HS-27A (cell line): ENCODE measurements at regions not wholly inside any gene's neighbourhood (a gene's known extent, or its start where the extent isn't known, plus 50 kb on each side); places are given as distances from the start of the nearest gene placed in this dataset.
"Not testable (repeated sequence)": the region's sequence is repeated elsewhere in the genome, so short reads cannot be mapped to it uniquely, and the experiment has no call there.

ENCODE experiments used
- DNase-seq: peaks from one replicate; pipeline ENCODE4 v3.0.0-alpha.2; 2012; ENCODE audit warnings: low read depth, missing footprints

GRCh38 chr2:58720770-58721697, 479.9 kb upstream of the FANCL start:
- DNase-seq = no peak

GRCh38 chr2:58720033-58720769, 479.1 kb upstream of the FANCL start:
- no peak for DNase-seq

GRCh38 chr2:58715344-58715743, 474.2 kb upstream of the FANCL start:
- no peak for DNase-seq

GRCh38 chr2:58714238-58714637, 473.1 kb upstream of the FANCL start:
- no peak for DNase-seq

GRCh38 chr2:58710795-58711279, 469.7 kb upstream of the FANCL start:
- no peak for DNase-seq

GRCh38 chr2:58709687-58710354, 468.7 kb upstream of the FANCL start:
- DNase-seq = no peak

- no peak for DNase-seq
Measured at GRCh38 chr2:58709274-58709673, 468.1 kb upstream of the FANCL start.

GRCh38 chr2:58708565-58708964, 467.4 kb upstream of the FANCL start:
- DNase-seq = no peak

- DNase-seq = no peak
Measured at GRCh38 chr2:58702302-58702885, 461.3 kb upstream of the FANCL start.

- no peak for DNase-seq
Measured at GRCh38 chr2:58701688-58702301, 460.7 kb upstream of the FANCL start.

GRCh38 chr2:58700591-58700990, 459.5 kb upstream of the FANCL start:
- no peak for DNase-seq

- DNase-seq = no peak
Measured at GRCh38 chr2:58699411-58699810, 458.3 kb upstream of the FANCL start.

GRCh38 chr2:58698620-58699019, 457.5 kb upstream of the FANCL start:
- no peak for DNase-seq

GRCh38 chr2:58694114-58694513, 453.0 kb upstream of the FANCL start:
- DNase-seq = not testable (repeated sequence)

GRCh38 chr2:58691041-58691440, 449.9 kb upstream of the FANCL start:
- not testable (repeated sequence) for DNase-seq

- DNase-seq = no peak
Measured at GRCh38 chr2:58688813-58689212, 447.7 kb upstream of the FANCL start.

- no peak for DNase-seq
Measured at GRCh38 chr2:58686776-58687175, 445.7 kb upstream of the FANCL start.

GRCh38 chr2:58680755-58681310, 439.7 kb upstream of the FANCL start:
- no peak for DNase-seq

- DNase-seq = no peak
Measured at GRCh38 chr2:58677748-58678147, 436.6 kb upstream of the FANCL start.

GRCh38 chr2:58671675-58672074, 430.6 kb upstream of the FANCL start:
- no peak for DNase-seq

- no peak for DNase-seq
Measured at GRCh38 chr2:58669998-58670397, 428.9 kb upstream of the FANCL start.
